Progenitor cell of endocrine pancreas (in vitro differentiated cells): ENCODE measurements at regions not wholly inside any gene's neighbourhood (a gene's known extent, or its start where the extent isn't known, plus 50 kb on each side); places are given as distances from the start of the nearest gene placed in this dataset.

Experiments
- DNase-seq: peaks from one replicate; pipeline ENCODE4 v3.0.0; 2021; ENCODE audit warnings: low spot score; ENCODE audit not compliant: unreplicated experiment
- H3K27ac Mint-ChIP-seq: 2 replicates; pipeline ENCODE4 v1.8.0; 2021; ENCODE audit warnings: mild to moderate bottlenecking, moderate library complexity, mixed read lengths
- H3K27me3 Mint-ChIP-seq: 2 replicates; pipeline ENCODE4 v1.8.0; 2021; ENCODE audit warnings: mixed read lengths
- H3K36me3 Mint-ChIP-seq: 2 replicates; pipeline ENCODE4 v1.8.0; 2022; ENCODE audit warnings: mixed read lengths; ENCODE audit not compliant: insufficient read depth
- H3K4me1 Mint-ChIP-seq: 2 replicates; pipeline ENCODE4 v1.8.0; 2021; ENCODE audit warnings: low read depth, mixed read lengths
- H3K4me3 Mint-ChIP-seq: 2 replicates; pipeline ENCODE4 v1.8.0; 2021; ENCODE audit warnings: low read depth, mild to moderate bottlenecking, moderate library complexity, mixed read lengths
- H3K9me3 Mint-ChIP-seq: 2 replicates; pipeline ENCODE4 v1.8.0; 2021; ENCODE audit warnings: low read depth, mixed read lengths
- CTCF ChIP-seq: fragments of 200-600 bp; sonication (generic); IDR thresholded peaks from one replicate; pipeline ENCODE4 v1.5.0; 2021; ENCODE audit warnings: antibody characterized with exemption, mild to moderate bottlenecking; ENCODE audit not compliant: unreplicated experiment

- H3K27me3 Mint-ChIP-seq, result peaks cover 9% of the 10 kb centered on the region
- no peaks in the 10 kb centered on the region for H3K36me3 Mint-ChIP-seq
- TF ChIP-seq CTCF, result no peak
- H3K9me3 Mint-ChIP-seq, result no peaks in the 10 kb centered on the region
- H3K4me1 Mint-ChIP-seq, result peaks cover 10% of the 10 kb centered on the region
- no peak overlapping the region for H3K27ac Mint-ChIP-seq
- no peak for DNase-seq
- no peak overlapping the region for H3K4me3 Mint-ChIP-seq
These were observed 260.6 kb upstream of the TNP1 start for GRCh38 chr2:217120429-217120828.

- Mint-ChIP-seq H3K27ac (no peak overlapping the region), H3K27me3 (peaks cover 9% of the 10 kb centered on the region), H3K4me1 (peaks cover 6% of the 10 kb centered on the region), H3K9me3 (no peaks in the 10 kb centered on the region), H3K36me3 (no peaks in the 10 kb centered on the region), H3K4me3 (no peak overlapping the region)
- no peak for DNase-seq
- no peak for TF ChIP-seq CTCF
These were observed 258.9 kb upstream of the TNP1 start for GRCh38 chr2:217118559-217119284.

- no peaks in the 10 kb centered on the region for H3K36me3 Mint-ChIP-seq
- DNase-seq, result no peak
- no peak for TF ChIP-seq CTCF
- H3K27me3 Mint-ChIP-seq, result peaks cover 9% of the 10 kb centered on the region
- H3K4me1 Mint-ChIP-seq, result peaks cover under 1% of the 10 kb centered on the region
- no peaks in the 10 kb centered on the region for H3K9me3 Mint-ChIP-seq
- no peak overlapping the region for H3K4me3 Mint-ChIP-seq
- no peak overlapping the region for H3K27ac Mint-ChIP-seq
These were observed 257.7 kb upstream of the TNP1 start for GRCh38 chr2:217117523-217117922.

GRCh38 chr2:217116610-217117009, 256.7 kb upstream of the TNP1 start:
- Mint-ChIP-seq H3K27ac (no peak overlapping the region), H3K27me3 (peaks cover 9% of the 10 kb centered on the region), H3K4me1 (no peaks in the 10 kb centered on the region), H3K36me3 (no peaks in the 10 kb centered on the region), H3K9me3 (no peaks in the 10 kb centered on the region), H3K4me3 (no peak overlapping the region)
- no peak for TF ChIP-seq CTCF
- DNase-seq, result no peak

GRCh38 chr2:217114117-217114516, 254.3 kb upstream of the TNP1 start:
- TF ChIP-seq CTCF, result no peak
- Mint-ChIP-seq H3K9me3 (no peaks in the 10 kb centered on the region), H3K4me3 (no peak overlapping the region), H3K36me3 (no peaks in the 10 kb centered on the region), H3K27me3 (peaks cover 9% of the 10 kb centered on the region), H3K27ac (no peak overlapping the region), H3K4me1 (no peaks in the 10 kb centered on the region)
- no peak for DNase-seq
